ENCODE measurements at regions not wholly inside any gene's neighbourhood (a gene's known extent, or its start where the extent isn't known, plus 50 kb on each side); places are given as distances from the start of the nearest gene placed in this dataset.

DNA sequence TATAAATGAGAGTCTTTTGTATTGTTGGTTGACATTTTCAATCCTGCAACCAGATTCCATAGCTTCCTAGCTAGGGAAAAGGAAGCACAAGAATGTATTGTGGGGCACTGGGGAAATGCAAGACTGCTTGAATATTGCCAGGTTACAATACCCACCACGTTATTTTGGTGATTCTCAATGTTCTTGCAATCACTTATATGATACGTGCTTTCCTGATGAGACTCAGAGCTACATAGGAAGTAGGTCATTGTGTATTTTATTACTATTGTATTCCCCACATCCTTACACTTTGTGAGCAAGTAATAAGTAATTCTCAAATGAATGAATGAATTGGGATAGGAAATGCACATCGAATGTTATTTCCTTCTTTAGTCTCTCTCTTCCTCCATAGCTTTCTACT is 217.1 kb upstream of the CD180 start:
- no peak overlapping the region for H3K4me3 ChIP-seq (ENCODE audit: low read depth, low read length)
- H3K36me3 ChIP-seq (ENCODE audit: control insufficient read depth in 2 of 2, insufficient read depth in 1 of 2, low read length in 2 of 2), result no peaks in the 10 kb centered on the region
- no peaks in the 10 kb centered on the region for H3K9me3 ChIP-seq (ENCODE audit: control insufficient read depth, insufficient read depth, low read depth, low read length)
- H3K27ac ChIP-seq (ENCODE audit: extremely low read depth, low read depth, low read length), result no peak overlapping the region
- TF ChIP-seq ZNF596 (tag by site-specific recombination; IDR thresholded peaks at IDR 0.05) (no peak), GLIS2 (tag by site-specific recombination; IDR thresholded peaks at IDR 0.05) (no peak), SP7 (tag by site-specific recombination; IDR thresholded peaks at IDR 0.05) (no peak), ZNF280C (tag by site-specific recombination; IDR thresholded peaks at IDR 0.05) (no peak), ZNF148 (tag by site-specific recombination; IDR thresholded peaks at IDR 0.05; ENCODE audit: borderline replicate concordance) (no peak), REST (tag by site-specific recombination; IDR thresholded peaks at IDR 0.05) (no peak), ZNF354C (tag by site-specific recombination; IDR thresholded peaks at IDR 0.05; ENCODE audit: borderline replicate concordance, low read depth) (no peak), ZNF558 (tag by site-specific recombination; IDR thresholded peaks at IDR 0.05) (no peak), SCRT2 (tag by site-specific recombination; IDR thresholded peaks at IDR 0.05) (no peak), ZNF776 (tag by site-specific recombination; IDR thresholded peaks at IDR 0.05; ENCODE audit: borderline replicate concordance) (no peak), SP3 (tag by site-specific recombination; IDR thresholded peaks at IDR 0.05) (no peak), SCRT1 (tag by site-specific recombination; IDR thresholded peaks at IDR 0.05; ENCODE audit: borderline replicate concordance) (no peak), ZNF157 (tag by site-specific recombination; IDR thresholded peaks at IDR 0.05) (no peak), ZBTB44 (tag by site-specific recombination; IDR thresholded peaks at IDR 0.05) (no peak), ZSCAN5A (tag by site-specific recombination; IDR thresholded peaks at IDR 0.05) (no peak)
- TF ChIP-seq, protein P1, sequence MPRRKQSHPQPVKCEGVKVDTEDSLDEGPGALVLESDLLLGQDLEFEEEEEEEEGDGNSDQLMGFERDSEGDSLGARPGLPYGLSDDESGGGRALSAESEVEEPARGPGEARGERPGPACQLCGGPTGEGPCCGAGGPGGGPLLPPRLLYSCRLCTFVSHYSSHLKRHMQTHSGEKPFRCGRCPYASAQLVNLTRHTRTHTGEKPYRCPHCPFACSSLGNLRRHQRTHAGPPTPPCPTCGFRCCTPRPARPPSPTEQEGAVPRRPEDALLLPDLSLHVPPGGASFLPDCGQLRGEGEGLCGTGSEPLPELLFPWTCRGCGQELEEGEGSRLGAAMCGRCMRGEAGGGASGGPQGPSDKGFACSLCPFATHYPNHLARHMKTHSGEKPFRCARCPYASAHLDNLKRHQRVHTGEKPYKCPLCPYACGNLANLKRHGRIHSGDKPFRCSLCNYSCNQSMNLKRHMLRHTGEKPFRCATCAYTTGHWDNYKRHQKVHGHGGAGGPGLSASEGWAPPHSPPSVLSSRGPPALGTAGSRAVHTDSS (tag by site-specific recombination; IDR thresholded peaks at IDR 0.05), result no peak
- ChIA-PET POLR2A (no interaction called here), CTCF (no interaction called here)
- H3K4me1 ChIP-seq (ENCODE audit: control insufficient read depth, insufficient read depth, low read length), result no peaks in the 10 kb centered on the region

Data from HEK293 (cell line).